HPDE6-E6E7 (cell line): ENCODE measurements at regions not wholly inside any gene's neighbourhood (a gene's known extent, or its start where the extent isn't known, plus 50 kb on each side); places are given as distances from the start of the nearest gene placed in this dataset.

Source experiments
- DNase-seq: peaks from one replicate; pipeline ENCODE4 v3.0.0; 2011; ENCODE audit warnings: missing footprints; ENCODE audit errors: extremely low spot score

- peak; percentile 6 for DNase-seq
Measured at GRCh38 chr18:67232406-67232805, 284.1 kb downstream of the DSEL start.

DNA sequence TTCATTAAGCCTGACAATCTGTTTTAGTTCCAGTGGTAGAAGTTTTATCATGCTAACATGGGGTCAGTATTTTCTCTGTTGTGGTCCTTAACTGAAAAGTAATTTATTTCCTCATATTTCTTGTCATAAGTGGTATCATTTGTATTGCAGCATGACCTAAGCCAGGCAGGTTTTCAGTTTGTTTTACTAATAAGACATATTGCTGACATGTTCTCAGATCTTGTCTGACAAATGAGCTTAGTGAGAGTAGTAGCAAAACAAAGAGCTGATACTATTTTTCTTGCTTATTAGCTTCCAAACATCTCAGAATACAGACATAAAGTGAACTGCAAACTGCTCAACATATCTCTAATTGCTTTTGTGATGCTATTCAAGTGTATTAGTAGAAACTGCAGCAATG lies 293.6 kb downstream of the DSEL start:
- DNase-seq = no peak

- DNase-seq = no peak
Measured at GRCh38 chr18:67219821-67220220, 296.7 kb downstream of the DSEL start.

DNA sequence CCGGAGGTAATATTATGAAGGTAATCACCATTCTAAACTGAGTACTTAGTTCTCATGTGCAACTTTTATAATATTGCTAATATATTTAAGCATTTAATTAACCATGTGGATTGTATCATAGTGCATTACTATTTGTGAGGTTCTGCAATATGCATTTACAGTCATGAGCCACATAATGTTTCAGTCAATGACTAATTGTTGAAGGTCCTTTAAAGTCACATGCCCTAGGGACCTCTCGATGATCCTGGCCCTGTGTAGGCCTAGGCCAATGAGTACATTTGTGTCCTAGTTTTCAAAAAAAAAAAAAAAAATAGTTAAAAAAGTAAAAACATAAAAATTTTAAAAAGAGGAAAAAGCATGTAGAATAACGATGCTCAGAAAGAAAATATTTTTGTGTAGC lies 298.0 kb downstream of the DSEL start:
- no peak for DNase-seq

- peak; percentile 10 for DNase-seq
Measured at GRCh38 chr18:67217551-67218166, 298.9 kb downstream of the DSEL start.

- no peak for DNase-seq
Measured at GRCh38 chr18:67216846-67217245, 299.7 kb downstream of the DSEL start.

- no peak for DNase-seq
Measured at GRCh38 chr18:67215686-67216085, 300.8 kb downstream of the DSEL start.

DNA sequence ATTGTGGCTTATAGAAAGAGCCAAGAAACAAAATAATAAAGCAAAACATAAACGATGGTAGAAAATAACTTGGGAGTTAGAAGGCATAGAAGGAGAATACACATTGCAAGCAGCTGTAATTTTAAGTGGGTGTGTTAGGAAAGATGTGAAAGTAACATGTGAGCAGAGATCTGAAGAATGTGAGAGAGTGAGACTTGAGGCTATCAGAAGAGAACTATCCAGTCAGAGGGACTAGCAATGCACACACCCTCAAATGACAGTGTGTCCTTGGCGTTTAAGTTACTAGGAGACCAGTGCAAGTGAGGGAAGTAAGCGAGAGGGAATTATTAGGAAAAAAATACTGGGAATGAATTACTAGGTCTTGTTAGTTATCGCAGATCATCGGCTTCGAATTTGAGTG lies 304.9 kb downstream of the DSEL start:
- DNase-seq = no peak

DNA sequence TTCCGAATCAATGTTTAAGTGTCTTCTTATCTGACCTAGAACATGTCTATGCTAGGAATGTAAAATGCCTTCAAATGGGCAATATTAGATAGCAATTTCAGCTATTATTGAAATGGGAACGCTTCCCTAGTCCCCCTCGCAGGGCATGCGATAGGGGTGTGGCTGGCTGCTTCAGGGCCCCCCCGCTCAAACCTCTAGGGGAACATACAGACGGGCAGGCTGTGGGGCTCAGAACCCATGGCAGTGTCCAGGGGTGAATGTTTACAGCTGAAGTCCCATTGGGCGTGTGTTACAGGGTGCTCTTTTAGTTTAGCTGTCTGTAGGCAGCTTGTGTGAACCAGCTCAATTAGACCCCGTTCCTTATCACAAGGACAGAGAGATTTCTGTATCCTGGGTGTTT lies 315.9 kb downstream of the DSEL start:
- DNase-seq = no peak

GRCh38 chr18:67199993-67200617 lies 316.4 kb downstream of the DSEL start:
- peak; percentile 17 for DNase-seq

DNA sequence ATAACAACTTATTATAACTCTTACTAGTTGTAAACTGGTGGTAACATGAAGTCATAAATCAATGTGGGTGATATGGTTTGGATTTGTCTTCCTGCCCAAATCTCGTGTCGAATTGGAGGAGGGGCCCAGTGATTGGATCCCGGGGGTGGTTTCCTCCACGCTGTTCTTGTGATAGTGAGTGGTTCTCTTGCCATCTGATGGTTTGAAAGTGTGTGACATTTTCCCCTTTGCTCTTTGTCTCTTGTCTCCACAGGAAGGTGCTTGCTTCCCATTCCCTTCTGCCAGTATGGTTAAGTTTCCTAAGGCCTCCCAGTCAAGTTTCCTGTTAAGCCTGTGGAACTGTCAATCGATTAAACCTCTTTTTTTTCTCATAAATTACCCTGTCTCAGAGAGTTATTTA lies 321.6 kb downstream of the DSEL start:
- DNase-seq = no peak

- DNase-seq = no peak
Measured at GRCh38 chr18:67192535-67192934, 324.0 kb downstream of the DSEL start.

DNA sequence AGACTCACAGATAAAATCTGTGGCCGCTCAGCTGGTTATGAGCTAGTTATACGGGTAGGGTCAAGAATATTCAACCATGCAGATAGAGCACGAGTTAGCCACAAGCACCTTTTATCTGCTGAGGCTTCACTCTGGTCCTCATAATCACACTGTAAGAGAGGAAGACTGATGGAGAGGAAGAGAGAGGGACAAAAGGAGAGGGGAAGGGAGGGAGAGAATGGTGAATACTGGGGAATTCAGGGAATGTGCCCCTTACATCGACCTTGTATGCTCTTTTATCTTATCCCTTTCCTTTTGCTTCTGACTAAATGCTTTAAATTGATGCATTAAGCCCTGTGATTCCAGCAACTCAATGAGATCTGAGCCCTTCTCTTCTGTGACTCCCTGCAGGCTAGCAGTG lies 333.1 kb downstream of the DSEL start:
- DNase-seq = no peak

DNA sequence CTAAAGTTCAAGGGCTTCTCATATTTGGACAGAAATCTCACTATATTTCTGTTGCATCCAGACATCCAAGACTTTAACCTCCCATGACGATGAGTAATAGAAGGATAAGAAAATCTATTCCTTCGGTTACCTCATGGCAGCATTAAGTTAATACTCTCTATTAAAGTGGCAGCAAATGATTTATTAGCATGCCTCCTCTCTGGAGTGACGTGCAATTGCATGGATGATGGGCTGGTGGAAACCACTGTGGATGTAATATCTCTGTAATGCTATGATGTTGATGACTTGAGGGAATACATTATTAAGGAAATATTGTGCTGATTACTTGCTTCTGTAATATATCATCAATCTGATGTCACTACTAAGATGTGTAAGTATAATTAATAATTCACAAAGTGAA lies 336.8 kb downstream of the DSEL start:
- no peak for DNase-seq

DNA sequence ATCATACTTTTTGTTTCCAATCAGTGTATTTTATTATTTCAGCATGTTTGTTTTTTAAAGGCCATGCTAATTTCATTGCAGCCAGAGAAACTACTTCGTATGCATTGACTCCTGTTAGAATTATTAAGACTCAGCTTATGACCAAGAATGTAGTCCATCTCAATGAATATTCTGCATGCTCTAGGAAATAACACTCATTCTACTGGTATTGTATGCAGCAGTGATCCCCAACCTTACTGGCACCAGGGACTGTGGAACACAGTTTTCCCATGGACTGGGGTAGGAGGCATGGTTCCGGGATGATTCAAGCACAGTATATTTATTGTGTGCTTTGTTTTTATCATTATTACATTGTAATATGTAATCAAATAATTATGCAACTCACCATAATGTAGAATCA lies 356.9 kb downstream of the DSEL start:
- no peak for DNase-seq

DNA sequence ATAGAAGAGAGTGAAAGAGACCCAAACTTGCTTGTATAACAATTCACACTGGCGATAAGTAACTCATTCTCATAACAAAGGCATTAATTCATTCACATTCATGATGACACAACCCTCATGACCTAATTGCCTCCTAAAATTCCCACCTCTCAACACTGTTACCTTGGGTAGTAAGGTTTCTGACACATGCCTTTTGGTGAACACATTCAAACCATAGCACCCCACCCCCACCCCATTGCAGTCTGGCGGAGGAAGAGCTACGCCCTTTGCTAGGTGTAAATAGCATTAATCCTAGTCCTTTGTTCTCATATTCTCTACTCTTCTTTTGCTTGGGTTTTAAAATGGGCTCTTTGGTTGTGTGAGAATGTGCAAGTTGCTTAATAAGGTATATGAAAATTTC lies 361.5 kb downstream of the DSEL start:
- DNase-seq = no peak

DNA sequence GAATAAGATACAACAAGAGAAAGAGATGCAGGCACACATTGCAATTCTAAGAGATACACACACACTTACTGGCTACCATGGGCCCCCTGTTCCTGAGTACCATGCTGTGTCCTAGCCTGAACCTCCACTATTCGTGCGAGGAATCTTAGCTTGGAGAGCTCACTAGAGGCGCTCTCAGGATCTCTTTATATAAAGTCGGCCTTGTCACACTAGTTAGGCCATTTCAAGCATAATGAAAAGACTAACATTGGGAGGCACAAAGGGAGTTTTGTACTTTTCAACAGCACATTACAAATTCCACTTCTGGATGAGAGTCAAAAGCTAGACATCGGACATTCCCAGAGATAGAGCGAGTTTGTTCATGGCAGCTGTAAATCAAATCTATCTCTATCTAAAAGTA lies 365.2 kb downstream of the DSEL start:
- no peak for DNase-seq

GRCh38 chr18:67145586-67146292 lies 370.8 kb downstream of the DSEL start:
- no peak for DNase-seq

GRCh38 chr18:67144329-67144728 lies 372.2 kb downstream of the DSEL start:
- DNase-seq = no peak

DNA sequence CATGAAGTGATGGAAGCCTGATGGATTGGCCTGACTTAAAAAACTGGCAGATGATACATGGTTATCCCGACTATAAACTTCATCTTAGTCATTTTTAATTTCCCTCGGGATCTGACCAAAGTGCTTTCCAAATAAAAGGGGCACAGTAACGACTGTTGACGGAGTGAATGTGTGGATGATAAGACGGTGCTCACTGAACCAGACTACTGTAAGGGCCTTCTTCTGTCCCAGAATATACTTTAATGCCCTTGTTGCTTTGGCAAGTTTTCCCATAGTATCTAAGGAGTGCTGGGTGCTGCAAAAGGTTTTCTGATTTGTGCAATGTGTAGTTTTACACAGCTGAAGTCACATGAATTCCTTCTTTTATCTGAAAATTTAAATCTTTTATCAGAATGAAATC lies 373.5 kb downstream of the DSEL start:
- DNase-seq = no peak

DNA sequence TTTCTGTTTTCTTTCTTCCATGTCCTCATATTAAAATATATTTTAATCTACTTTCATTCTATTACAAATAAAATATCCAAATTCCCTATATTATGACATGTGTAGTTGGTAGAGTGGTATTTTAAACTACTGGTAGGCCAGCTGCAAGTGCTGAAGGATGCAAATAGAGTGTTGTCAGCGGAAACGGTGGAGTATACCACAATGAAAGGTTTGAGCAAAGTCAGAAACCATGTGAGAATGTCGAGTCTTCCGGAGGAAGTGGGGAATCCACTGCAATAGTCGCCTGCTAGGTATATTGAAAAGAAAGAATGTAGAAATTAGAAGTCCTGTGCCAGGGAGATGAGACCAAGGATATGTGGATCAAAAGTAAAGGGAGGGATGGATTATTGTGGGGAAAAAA lies 373.9 kb downstream of the DSEL start:
- DNase-seq = no peak

DNA sequence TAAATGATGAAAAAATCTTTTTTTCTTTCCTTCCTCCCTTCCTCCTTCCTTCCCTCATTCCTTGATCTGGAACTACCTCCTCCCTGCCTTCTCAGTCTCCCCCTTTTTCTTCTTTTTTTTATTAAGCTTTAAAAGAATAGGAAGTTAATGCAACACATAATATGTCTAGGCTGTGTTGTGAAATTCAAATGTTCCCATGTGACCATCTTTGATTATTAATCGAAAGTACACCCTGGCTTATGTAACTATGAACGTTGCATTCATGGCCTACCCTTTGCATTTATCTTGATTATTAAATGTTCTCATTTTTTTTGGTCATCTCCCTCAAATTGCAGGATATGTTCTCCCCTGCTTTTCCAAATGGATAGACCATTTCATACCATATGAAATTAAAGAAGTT lies 376.0 kb downstream of the DSEL start:
- DNase-seq = no peak

GRCh38 chr18:67139899-67140298 lies 376.6 kb downstream of the DSEL start:
- DNase-seq = no peak
